HEK293 (cell line): ENCODE measurements at regions not wholly inside any gene's neighbourhood (a gene's known extent, or its start where the extent isn't known, plus 50 kb on each side); places are given as distances from the start of the nearest gene placed in this dataset.

Source experiments
- CTCF ChIA-PET: fragments of 350-600 bp; formaldehyde crosslinking; extraction: SDS; loops from one replicate; lab custom pipeline; 2021; ENCODE audit warnings: antibody characterized with exemption; lab: Yijun Ruan, JAX
- POLR2A ChIA-PET: fragments of 300-600 bp; formaldehyde crosslinking; extraction: SDS; loops from one replicate; lab custom pipeline; 2020; ENCODE audit warnings: antibody characterized with exemption, inconsistent platforms; lab: Yijun Ruan, JAX
- H3K27ac ChIP-seq: fragments of 200-500 bp; sonication (Bioruptor generic); 2 replicates; pipeline ENCODE4 v1.5.1; 2014; ENCODE audit warnings: low read depth, low read length, control low read depth, inconsistent platforms; ENCODE audit errors: extremely low read depth
- H3K36me3 ChIP-seq, 2 experiments: fragments of 200-500 bp in 1 of 2; sonication (Bioruptor generic) in 1 of 2; 1 replicate in 1 of 2; 2 replicates in 1 of 2; pipeline ENCODE4 v1.5.1; 2014 to 2017; ENCODE audit warnings: inconsistent platforms in 2 of 2, low read length in 2 of 2; ENCODE audit not compliant: control insufficient read depth in 2 of 2, insufficient read depth in 1 of 2
- H3K4me1 ChIP-seq: fragments of 200-500 bp; sonication (Bioruptor generic); 2 replicates; pipeline ENCODE4 v1.5.1; 2014; ENCODE audit warnings: mild to moderate bottlenecking, low read length, inconsistent platforms; ENCODE audit not compliant: control insufficient read depth, insufficient read depth
- H3K4me3 ChIP-seq: 2 replicates; pipeline ENCODE4 v1.5.1; 2011; ENCODE audit warnings: low read depth, mild to moderate bottlenecking, control low read depth, low read length, moderate library complexity
- H3K9me3 ChIP-seq: fragments of 200-500 bp; sonication (Bioruptor generic); 2 replicates; pipeline ENCODE4 v1.5.1; 2014; ENCODE audit warnings: low read depth, low read length, inconsistent platforms; ENCODE audit not compliant: control insufficient read depth, insufficient read depth
- GLI2 ChIP-seq: fragments of 450-650 bp; formaldehyde crosslinking; IDR thresholded peaks from 2 replicates; pipeline ENCODE4; 2017; ENCODE audit warnings: missing biosample characterization, missing genetic modification characterization, low read depth, borderline replicate concordance
- GLIS2 ChIP-seq: fragments of 450-650 bp; formaldehyde crosslinking; IDR thresholded peaks from 2 replicates; pipeline ENCODE4 v1.5.1; 2016; ENCODE audit warnings: missing biosample characterization, missing genetic modification characterization
- MZF1 ChIP-seq: fragments of 450-650 bp; formaldehyde crosslinking; IDR thresholded peaks from 2 replicates; pipeline ENCODE4 v1.5.1; 2017; ENCODE audit warnings: missing biosample characterization, missing genetic modification characterization, borderline replicate concordance
- SALL2 ChIP-seq: fragments of 450-650 bp; formaldehyde crosslinking; IDR thresholded peaks from 2 replicates; pipeline ENCODE4 v1.5.0; 2017; ENCODE audit warnings: missing biosample characterization, mild to moderate bottlenecking, missing genetic modification characterization, borderline replicate concordance
- SP3 ChIP-seq: fragments of 450-650 bp; formaldehyde crosslinking; IDR thresholded peaks from 2 replicates; pipeline ENCODE4 v1.5.1; 2016; ENCODE audit warnings: missing biosample characterization, missing genetic modification characterization
- ZBTB48 ChIP-seq: fragments of 450-650 bp; formaldehyde crosslinking; IDR thresholded peaks from 2 replicates; pipeline ENCODE4 v1.5.1; 2016; ENCODE audit warnings: missing biosample characterization, missing genetic modification characterization
- ZFP69B ChIP-seq: fragments of 450-650 bp; formaldehyde crosslinking; IDR thresholded peaks from 2 replicates; pipeline ENCODE4 v1.5.1; 2016; ENCODE audit warnings: missing biosample characterization, missing genetic modification characterization
- ZNF112 ChIP-seq: fragments of 450-650 bp; formaldehyde crosslinking; IDR thresholded peaks from 2 replicates; pipeline ENCODE4 v1.5.0; 2017; ENCODE audit warnings: missing biosample characterization, missing genetic modification characterization
- ZNF394 ChIP-seq: fragments of 450-650 bp; formaldehyde crosslinking; IDR thresholded peaks from 2 replicates; pipeline ENCODE4 v1.5.1; 2016; ENCODE audit warnings: missing biosample characterization, missing genetic modification characterization, mild to moderate bottlenecking, moderate library complexity, borderline replicate concordance
- ZNF426 ChIP-seq: fragments of 450-650 bp; formaldehyde crosslinking; IDR thresholded peaks from 2 replicates; pipeline ENCODE4 v1.5.1; 2017; ENCODE audit warnings: missing biosample characterization, missing genetic modification characterization, mild to moderate bottlenecking, inconsistent platforms, moderate library complexity
- ZNF623 ChIP-seq: fragments of 450-650 bp; formaldehyde crosslinking; IDR thresholded peaks from 2 replicates; pipeline ENCODE4 v1.5.1; 2016; ENCODE audit warnings: missing biosample characterization, missing genetic modification characterization
- ZNF624 ChIP-seq: fragments of 450-650 bp; formaldehyde crosslinking; IDR thresholded peaks from 2 replicates; pipeline ENCODE4 v1.5.1; 2017; ENCODE audit warnings: missing biosample characterization, missing genetic modification characterization
- ZNF629 ChIP-seq: fragments of 450-650 bp; formaldehyde crosslinking; IDR thresholded peaks from 2 replicates; pipeline ENCODE4 v1.5.1; 2017; ENCODE audit warnings: missing biosample characterization, missing genetic modification characterization
- ZNF654 ChIP-seq: fragments of 450-650 bp; formaldehyde crosslinking; IDR thresholded peaks from 2 replicates; pipeline ENCODE4 v1.5.1; 2016; ENCODE audit warnings: low read depth, missing biosample characterization, missing genetic modification characterization
- TF ChIP-seq, protein P1 (sequence below): fragments of 450-650 bp; formaldehyde crosslinking; IDR thresholded peaks from 2 replicates; pipeline ENCODE4 v1.5.1; 2016; ENCODE audit warnings: missing biosample characterization, missing genetic modification characterization
- TF ChIP-seq, protein P2 (sequence below): fragments of 450-650 bp; formaldehyde crosslinking; IDR thresholded peaks from 2 replicates; pipeline ENCODE4 v1.5.1; 2016; ENCODE audit warnings: missing biosample characterization, missing genetic modification characterization
- TF ChIP-seq, protein P3 (sequence below): fragments of 450-650 bp; formaldehyde crosslinking; IDR thresholded peaks from 2 replicates; pipeline ENCODE4 v1.5.1; 2016; ENCODE audit warnings: missing biosample characterization, missing genetic modification characterization
- TF ChIP-seq, protein P4 (sequence below): fragments of 450-650 bp; formaldehyde crosslinking; IDR thresholded peaks from 2 replicates; pipeline ENCODE4 v1.5.1; 2016; ENCODE audit warnings: missing biosample characterization, missing genetic modification characterization
- TF ChIP-seq, protein P5 (sequence below): fragments of 450-650 bp; formaldehyde crosslinking; IDR thresholded peaks from 2 replicates; pipeline ENCODE4 v1.5.1; 2016; ENCODE audit warnings: missing biosample characterization, missing genetic modification characterization, low read depth
- TF ChIP-seq, protein P6 (sequence below): fragments of 450-650 bp; formaldehyde crosslinking; IDR thresholded peaks from 2 replicates; pipeline ENCODE4 v1.5.1; 2016; ENCODE audit warnings: missing biosample characterization, missing genetic modification characterization

DNA sequence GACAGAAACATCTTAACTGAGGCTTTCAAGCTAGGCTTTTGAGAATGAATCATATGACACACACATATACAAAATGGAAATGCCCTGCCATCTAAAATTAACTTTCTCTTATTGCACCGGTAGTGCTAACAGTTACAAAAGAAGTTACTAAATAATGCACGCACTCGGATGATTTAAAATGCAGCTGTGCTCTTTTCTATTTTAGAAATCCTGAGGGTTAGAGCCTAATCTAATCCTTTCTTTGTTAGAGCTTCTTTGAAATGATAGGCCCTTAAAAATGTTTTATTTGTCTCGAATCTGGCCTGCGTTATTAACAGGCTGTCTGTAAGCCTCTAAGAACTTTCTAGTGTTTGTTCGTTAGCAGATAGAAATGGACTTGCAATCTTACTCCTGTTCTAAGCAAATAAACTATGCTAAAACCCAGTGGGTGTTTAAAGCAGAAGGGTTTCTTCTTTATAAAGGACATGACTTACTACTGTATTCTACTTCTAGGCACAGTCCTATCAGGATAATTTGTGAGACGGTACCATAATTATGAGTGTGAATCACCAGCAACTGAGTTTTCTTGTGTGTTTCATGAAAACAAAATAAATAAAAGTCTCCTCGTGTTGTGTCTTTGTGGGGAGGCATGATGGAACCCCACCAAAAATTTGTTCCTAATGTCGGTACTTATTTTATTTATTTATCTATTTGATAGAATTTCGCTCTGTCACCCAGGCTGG is 69.2 kb upstream of the MYO10 start:
- H3K27ac ChIP-seq, result no peak overlapping the region
- H3K4me1 ChIP-seq, result 0 out of 2 replicates have a peak, but pooled peaks cover 3% of the 10 kb centered on the region
- no peak for TF ChIP-seq ZBTB48 (tag by site-specific recombination)
- no peak for TF ChIP-seq ZNF394 (tag by site-specific recombination)
- TF ChIP-seq SP3 (tag by site-specific recombination), result no peak
- TF ChIP-seq SALL2 (tag by site-specific recombination), result no peak
- TF ChIP-seq, protein P1, sequence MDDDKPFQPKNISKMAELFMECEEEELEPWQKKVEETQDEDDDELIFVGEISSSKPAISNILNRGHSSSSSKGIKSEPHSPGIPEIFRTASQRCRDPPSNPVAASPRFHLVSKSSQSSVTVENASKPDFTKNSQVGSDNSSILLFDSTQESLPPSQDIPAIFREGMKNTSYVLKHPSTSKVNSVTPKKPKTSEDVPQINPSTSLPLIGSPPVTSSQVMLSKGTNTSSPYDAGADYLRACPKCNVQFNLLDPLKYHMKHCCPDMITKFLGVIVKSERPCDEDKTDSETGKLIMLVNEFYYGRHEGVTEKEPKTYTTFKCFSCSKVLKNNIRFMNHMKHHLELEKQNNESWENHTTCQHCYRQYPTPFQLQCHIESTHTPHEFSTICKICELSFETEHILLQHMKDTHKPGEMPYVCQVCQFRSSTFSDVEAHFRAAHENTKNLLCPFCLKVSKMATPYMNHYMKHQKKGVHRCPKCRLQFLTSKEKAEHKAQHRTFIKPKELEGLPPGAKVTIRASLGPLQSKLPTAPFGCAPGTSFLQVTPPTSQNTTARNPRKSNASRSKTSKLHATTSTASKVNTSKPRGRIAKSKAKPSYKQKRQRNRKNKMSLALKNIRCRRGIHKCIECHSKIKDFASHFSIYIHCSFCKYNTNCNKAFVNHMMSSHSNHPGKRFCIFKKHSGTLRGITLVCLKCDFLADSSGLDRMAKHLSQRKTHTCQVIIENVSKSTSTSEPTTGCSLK (tag by site-specific recombination), result no peak
- TF ChIP-seq ZFP69B (tag by site-specific recombination), result no peak
- no peak for TF ChIP-seq GLIS2
- no peak for TF ChIP-seq MZF1 (tag by site-specific recombination)
- TF ChIP-seq ZNF624 (tag by site-specific recombination), result no peak
- TF ChIP-seq ZNF426, result no peak
- TF ChIP-seq, protein P2, sequence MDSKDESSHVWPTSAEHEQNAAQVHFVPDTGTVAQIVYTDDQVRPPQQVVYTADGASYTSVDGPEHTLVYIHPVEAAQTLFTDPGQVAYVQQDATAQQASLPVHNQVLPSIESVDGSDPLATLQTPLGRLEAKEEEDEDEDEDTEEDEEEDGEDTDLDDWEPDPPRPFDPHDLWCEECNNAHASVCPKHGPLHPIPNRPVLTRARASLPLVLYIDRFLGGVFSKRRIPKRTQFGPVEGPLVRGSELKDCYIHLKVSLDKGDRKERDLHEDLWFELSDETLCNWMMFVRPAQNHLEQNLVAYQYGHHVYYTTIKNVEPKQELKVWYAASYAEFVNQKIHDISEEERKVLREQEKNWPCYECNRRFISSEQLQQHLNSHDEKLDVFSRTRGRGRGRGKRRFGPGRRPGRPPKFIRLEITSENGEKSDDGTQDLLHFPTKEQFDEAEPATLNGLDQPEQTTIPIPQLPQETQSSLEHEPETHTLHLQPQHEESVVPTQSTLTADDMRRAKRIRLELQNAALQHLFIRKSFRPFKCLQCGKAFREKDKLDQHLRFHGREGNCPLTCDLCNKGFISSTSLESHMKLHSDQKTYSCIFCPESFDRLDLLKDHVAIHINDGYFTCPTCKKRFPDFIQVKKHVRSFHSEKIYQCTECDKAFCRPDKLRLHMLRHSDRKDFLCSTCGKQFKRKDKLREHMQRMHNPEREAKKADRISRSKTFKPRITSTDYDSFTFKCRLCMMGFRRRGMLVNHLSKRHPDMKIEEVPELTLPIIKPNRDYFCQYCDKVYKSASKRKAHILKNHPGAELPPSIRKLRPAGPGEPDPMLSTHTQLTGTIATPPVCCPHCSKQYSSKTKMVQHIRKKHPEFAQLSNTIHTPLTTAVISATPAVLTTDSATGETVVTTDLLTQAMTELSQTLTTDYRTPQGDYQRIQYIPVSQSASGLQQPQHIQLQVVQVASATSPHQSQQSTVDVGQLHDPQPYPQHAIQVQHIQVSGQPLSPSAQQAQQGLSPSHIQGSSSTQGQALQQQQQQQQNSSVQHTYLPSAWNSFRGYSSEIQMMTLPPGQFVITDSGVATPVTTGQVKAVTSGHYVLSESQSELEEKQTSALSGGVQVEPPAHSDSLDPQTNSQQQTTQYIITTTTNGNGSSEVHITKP (tag by site-specific recombination), result no peak
- TF ChIP-seq, protein P3, sequence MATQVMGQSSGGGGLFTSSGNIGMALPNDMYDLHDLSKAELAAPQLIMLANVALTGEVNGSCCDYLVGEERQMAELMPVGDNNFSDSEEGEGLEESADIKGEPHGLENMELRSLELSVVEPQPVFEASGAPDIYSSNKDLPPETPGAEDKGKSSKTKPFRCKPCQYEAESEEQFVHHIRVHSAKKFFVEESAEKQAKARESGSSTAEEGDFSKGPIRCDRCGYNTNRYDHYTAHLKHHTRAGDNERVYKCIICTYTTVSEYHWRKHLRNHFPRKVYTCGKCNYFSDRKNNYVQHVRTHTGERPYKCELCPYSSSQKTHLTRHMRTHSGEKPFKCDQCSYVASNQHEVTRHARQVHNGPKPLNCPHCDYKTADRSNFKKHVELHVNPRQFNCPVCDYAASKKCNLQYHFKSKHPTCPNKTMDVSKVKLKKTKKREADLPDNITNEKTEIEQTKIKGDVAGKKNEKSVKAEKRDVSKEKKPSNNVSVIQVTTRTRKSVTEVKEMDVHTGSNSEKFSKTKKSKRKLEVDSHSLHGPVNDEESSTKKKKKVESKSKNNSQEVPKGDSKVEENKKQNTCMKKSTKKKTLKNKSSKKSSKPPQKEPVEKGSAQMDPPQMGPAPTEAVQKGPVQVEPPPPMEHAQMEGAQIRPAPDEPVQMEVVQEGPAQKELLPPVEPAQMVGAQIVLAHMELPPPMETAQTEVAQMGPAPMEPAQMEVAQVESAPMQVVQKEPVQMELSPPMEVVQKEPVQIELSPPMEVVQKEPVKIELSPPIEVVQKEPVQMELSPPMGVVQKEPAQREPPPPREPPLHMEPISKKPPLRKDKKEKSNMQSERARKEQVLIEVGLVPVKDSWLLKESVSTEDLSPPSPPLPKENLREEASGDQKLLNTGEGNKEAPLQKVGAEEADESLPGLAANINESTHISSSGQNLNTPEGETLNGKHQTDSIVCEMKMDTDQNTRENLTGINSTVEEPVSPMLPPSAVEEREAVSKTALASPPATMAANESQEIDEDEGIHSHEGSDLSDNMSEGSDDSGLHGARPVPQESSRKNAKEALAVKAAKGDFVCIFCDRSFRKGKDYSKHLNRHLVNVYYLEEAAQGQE (tag by site-specific recombination), result no peak
- no peak overlapping the region for H3K4me3 ChIP-seq
- H3K9me3 ChIP-seq, result no peaks in the 10 kb centered on the region
- H3K36me3 ChIP-seq, result no peaks in the 10 kb centered on the region
- ChIA-PET POLR2A (no interaction called here), CTCF (no interaction called here)

DNA sequence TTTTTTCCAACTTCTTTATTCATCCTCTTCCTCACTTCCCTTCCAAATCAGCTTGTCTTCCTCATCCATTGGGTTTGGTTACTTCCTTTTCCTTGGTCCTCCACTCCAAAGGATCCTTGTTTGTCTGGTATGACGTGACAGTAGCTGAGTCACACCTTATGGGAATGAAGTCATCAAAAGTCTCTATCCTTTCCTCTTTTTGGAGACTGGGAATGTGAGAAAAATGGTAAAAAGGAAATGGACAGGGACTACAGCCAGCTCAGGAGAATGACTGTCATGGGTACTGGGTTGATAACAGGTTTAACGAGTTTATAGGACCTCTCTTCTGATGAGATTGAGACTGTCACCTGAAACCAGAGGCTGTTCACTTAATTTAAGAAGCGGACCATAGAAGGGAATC is 76.2 kb upstream of the MYO10 start:
- ChIA-PET CTCF (interaction anchor here (0.6 to 1.5 kb wide), 2 partner anchors 13 to 178 kb away, joined by 6 to 8 read pairs; no protein-coding TSS in a partner anchor), POLR2A (interaction anchor here (0.9 kb wide), 1 partner anchor 36 kb away, joined by 8 read pairs; no protein-coding TSS in a partner anchor)
- no peaks in the 10 kb centered on the region; a peak in 1 of 3 replicates for H3K36me3 ChIP-seq
- TF ChIP-seq ZNF629 (tag by site-specific recombination) (peak; percentile 78), GLI2 (no peak), ZNF654 (tag by site-specific recombination) (no peak), ZNF623 (no peak), ZNF112 (tag by site-specific recombination) (no peak)
- TF ChIP-seq, protein P4, sequence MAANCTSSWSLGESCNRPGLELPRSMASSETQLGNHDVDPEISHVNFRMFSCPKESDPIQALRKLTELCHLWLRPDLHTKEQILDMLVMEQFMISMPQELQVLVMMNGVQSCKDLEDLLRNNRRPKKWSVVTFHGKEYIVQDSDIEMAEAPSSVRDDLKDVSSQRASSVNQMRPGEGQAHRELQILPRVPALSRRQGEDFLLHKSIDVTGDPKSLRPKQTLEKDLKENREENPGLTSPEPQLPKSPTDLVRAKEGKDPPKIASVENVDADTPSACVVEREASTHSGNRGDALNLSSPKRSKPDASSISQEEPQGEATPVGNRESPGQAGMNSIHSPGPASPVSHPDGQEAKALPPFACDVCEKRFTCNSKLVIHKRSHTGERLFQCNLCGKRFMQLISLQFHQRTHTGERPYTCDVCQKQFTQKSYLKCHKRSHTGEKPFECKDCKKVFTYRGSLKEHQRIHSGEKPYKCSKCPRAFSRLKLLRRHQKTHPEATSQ, result no peak
- TF ChIP-seq, protein P5, sequence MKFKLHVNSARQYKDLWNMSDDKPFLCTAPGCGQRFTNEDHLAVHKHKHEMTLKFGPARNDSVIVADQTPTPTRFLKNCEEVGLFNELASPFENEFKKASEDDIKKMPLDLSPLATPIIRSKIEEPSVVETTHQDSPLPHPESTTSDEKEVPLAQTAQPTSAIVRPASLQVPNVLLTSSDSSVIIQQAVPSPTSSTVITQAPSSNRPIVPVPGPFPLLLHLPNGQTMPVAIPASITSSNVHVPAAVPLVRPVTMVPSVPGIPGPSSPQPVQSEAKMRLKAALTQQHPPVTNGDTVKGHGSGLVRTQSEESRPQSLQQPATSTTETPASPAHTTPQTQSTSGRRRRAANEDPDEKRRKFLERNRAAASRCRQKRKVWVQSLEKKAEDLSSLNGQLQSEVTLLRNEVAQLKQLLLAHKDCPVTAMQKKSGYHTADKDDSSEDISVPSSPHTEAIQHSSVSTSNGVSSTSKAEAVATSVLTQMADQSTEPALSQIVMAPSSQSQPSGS (tag by site-specific recombination), result peak; percentile 27; the same call in 1 of the 2 replicates
- TF ChIP-seq, protein P6, sequence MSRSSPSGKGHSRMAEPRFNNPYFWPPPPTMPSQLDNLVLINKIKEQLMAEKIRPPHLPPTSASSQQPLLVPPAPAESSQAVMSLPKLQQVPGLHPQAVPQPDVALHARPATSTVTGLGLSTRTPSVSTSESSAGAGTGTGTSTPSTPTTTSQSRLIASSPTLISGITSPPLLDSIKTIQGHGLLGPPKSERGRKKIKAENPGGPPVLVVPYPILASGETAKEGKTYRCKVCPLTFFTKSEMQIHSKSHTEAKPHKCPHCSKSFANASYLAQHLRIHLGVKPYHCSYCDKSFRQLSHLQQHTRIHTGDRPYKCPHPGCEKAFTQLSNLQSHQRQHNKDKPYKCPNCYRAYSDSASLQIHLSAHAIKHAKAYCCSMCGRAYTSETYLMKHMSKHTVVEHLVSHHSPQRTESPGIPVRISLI (tag by site-specific recombination), result no peak

More for the DNA sequence above, 76.2 kb upstream of the MYO10 start:
- no peak overlapping the region for H3K4me3 ChIP-seq
- no peaks in the 10 kb centered on the region for H3K4me1 ChIP-seq
- H3K9me3 ChIP-seq, result no peaks in the 10 kb centered on the region
- no peak overlapping the region for H3K27ac ChIP-seq
